ENCODE measurements at regions not wholly inside any gene's neighbourhood (a gene's known extent, or its start where the extent isn't known, plus 50 kb on each side); places are given as distances from the start of the nearest gene placed in this dataset.

DNA sequence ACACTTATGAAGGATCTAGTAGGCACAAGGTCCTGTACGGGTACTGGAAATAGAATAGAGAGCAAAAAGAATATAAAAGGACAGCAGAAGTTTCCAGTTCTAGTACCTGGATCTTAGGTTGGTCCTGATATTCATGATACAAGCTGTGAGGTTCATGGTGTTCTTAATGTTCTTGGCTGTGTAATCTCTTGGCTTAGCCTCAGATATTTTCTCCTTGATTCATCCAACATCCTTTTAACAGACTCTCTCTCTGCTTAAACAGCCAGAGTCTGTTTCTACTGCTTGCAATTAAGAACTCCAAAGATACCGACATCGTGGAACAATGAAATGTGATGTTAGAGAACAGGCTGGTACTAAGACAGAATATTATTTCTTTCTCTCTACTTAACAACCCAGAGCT is 49.9 kb downstream of the CNTN3 start:
- Mint-ChIP-seq H3K9me3 (peaks cover 14 to 49% (median 26%) of the 10 kb centered on the region in 6 donors), H3K36me3 (peaks cover 0 to 3% (median 0%) of the 10 kb centered on the region in 3 donors), H3K27ac (no peak overlapping the region), H3K4me3 (no peak overlapping the region), H3K4me1 (no peaks in the 10 kb centered on the region), H3K27me3 (ENCODE audit: low read depth in 3 of 3) (peaks cover 0 to 2% (median 0%) of the 10 kb centered on the region in 3 donors)
- no peak for DNase-seq

DNA sequence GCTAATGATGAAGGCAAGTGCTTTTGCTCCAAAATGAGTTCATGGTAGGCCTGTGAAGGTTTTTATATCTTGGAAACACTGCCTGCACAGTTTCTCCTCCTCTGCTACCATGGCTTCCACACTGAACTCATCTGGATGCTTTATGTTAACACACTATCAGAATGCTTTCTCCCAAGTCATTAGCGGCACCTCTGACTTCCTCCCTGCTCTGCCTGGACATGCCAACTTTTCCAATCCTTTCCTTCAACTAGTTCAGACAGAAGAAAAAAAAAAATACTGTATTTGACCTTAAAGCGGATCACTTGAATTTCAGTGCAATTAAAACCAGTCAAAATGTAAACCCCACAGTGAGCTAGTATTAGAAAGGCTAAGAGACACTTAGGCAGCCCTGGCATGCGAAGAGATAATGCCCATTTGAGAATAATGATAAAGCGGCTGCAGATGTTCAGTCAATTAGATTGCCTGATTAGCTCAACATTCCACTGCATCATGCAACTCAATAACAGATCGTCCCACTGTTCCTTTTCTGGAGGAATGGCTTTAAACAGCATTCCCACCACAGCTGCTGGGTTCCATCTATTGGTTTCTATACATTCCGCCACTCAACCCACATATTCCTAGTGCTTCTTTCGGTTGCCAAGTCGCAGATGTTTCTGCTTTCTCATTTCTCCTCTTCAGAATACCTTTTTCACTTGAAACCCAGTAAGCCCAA is 51.7 kb downstream of the CNTN3 start:
- DNase-seq = no peak
- Mint-ChIP-seq H3K9me3 (peaks cover 16 to 48% (median 32%) of the 10 kb centered on the region in 6 donors), H3K36me3 (peaks cover 0 to 3% (median 0%) of the 10 kb centered on the region in 3 donors), H3K4me3 (no peak overlapping the region), H3K27ac (no peak overlapping the region), H3K27me3 (ENCODE audit: low read depth in 3 of 3) (peaks cover 0 to 2% (median 0%) of the 10 kb centered on the region in 3 donors), H3K4me1 (no peaks in the 10 kb centered on the region)

DNA sequence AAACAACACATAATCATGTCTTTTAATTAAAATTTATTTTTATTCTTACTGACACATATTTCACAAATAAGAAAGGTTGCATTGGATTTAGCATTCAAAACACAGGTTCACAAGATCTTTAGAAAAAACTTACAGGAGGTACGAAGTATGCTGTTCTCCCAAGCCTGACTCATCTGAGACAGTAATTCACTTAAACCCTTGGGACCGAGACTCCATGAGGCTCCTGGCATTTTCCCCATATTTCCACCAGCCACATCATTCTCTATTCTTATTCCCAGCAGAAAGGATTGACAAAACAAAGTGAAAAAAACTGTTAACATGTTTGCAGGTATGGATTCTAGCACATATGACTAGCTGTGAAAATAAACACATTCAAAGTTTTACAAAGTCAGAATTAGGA is 52.6 kb downstream of the CNTN3 start:
- Mint-ChIP-seq H3K27me3 (ENCODE audit: low read depth in 3 of 3) (peaks cover 0 to 2% (median 0%) of the 10 kb centered on the region in 3 donors), H3K36me3 (peaks cover 0 to 3% (median 0%) of the 10 kb centered on the region in 3 donors), H3K4me1 (no peaks in the 10 kb centered on the region), H3K9me3 (peaks cover 16 to 53% (median 31%) of the 10 kb centered on the region in 6 donors), H3K4me3 (no peak overlapping the region), H3K27ac (no peak overlapping the region)
- DNase-seq = no peak

DNA sequence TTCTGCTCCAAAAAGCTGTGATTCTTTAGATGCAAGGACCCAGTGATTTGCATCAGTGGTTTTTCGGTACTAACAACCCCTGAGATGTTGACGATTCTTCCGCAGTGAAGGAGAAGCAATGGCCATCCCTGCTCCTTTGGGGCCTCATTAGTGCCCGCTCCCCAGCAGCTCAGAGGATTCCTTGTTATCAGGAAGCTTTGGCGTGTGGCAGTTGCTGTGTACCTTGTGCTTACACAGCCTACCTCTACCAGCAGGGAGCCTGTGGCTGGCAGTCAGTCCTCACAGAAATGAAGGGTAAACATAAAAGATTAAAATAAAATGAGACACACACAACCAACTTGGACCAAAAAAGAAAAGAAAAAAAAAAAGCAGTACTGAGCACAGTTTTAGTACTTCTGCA is 55.2 kb downstream of the CNTN3 start:
- H3K4me3 Mint-ChIP-seq = no peak overlapping the region
- peaks cover 0 to 2% (median 0%) of the 10 kb centered on the region in 3 donors for H3K27me3 Mint-ChIP-seq (ENCODE audit: low read depth in 3 of 3)
- no peaks in the 10 kb centered on the region for H3K4me1 Mint-ChIP-seq
- H3K36me3 Mint-ChIP-seq = peaks cover 0 to 3% (median 0%) of the 10 kb centered on the region in 3 donors
- no peak for DNase-seq
- H3K9me3 Mint-ChIP-seq = peaks cover 8 to 60% (median 30%) of the 10 kb centered on the region in 6 donors
- H3K27ac Mint-ChIP-seq = no peak overlapping the region

DNA sequence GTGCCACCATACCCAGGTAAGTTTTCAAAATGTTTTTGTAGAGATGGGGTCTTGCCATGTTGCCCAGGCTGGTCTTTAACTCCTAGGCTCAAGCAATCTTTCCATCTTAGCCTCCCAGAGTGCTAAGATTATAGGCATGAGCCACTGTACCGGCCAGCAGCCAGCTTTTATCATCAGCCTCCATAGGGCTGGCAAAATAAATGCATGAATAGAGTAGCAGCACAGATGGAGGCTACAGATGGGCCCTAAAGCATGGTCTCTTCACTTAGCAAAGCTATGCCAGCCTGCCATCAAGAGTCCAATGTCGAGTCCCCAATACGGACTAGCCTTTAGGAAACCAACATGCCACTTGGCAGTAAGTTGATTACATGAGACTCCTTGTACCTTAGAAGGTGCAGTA is 63.8 kb downstream of the CNTN3 start:
- no peak overlapping the region for H3K4me3 Mint-ChIP-seq
- no peaks in the 10 kb centered on the region for H3K4me1 Mint-ChIP-seq
- peaks cover 12 to 63% (median 32%) of the 10 kb centered on the region in 6 donors for H3K9me3 Mint-ChIP-seq

DNA sequence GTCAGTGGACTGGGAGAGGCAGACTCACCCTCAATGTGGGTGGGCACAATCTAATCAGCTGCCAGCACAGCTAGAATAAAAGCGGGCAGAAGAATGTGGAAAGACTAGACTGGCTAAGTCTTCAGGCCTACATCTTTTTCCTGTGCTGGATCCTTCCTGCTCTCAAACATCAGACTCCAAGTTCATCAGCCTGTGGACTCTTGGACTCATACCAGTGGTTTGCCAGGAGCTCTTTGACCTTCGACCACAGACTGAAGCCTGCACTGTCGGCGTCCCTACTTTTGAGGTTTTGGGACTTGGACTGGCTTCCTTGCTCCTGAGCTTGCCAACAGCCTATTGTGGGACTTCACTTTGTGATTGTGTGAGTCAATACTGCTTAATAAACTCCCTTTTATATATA is 68.0 kb downstream of the CNTN3 start:
- Mint-ChIP-seq H3K4me3 (no peak overlapping the region), H3K4me1 (no peaks in the 10 kb centered on the region), H3K9me3 (peaks cover 13 to 54% (median 17%) of the 10 kb centered on the region in 6 donors), H3K27me3 (ENCODE audit: low read depth in 3 of 3) (peaks cover 0 to 4% (median 0%) of the 10 kb centered on the region in 3 donors), H3K36me3 (no peaks in the 10 kb centered on the region), H3K27ac (no peak overlapping the region)
- no peak for DNase-seq

More for the DNA sequence above, 63.8 kb downstream of the CNTN3 start:
- no peak for DNase-seq
- Mint-ChIP-seq H3K36me3 (no peaks in the 10 kb centered on the region), H3K27ac (no peak overlapping the region), H3K27me3 (ENCODE audit: low read depth in 3 of 3) (peaks cover 0 to 4% (median 0%) of the 10 kb centered on the region in 3 donors)

DNA sequence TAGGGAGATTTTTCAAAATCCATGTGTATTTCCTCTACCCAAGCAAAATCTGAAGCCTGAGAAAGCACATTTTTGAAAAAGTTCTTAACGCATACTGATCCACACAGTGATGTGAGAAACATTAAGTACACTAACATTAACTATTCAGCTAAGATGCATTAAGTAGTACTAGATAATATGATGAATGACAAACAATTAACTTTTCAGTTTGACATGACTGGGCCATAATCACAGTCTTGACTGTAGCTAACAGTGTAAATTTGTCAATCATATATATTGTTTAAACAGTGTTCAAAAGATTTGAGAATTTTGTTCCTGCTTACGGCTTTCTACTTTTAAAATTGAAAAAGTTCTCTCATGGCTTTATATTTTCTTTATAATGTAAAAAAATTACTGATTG is 72.0 kb downstream of the CNTN3 start:
- Mint-ChIP-seq H3K9me3 (peaks cover 5 to 45% (median 15%) of the 10 kb centered on the region in 6 donors), H3K4me3 (no peak overlapping the region), H3K36me3 (no peaks in the 10 kb centered on the region), H3K27ac (no peak overlapping the region), H3K4me1 (no peaks in the 10 kb centered on the region), H3K27me3 (ENCODE audit: low read depth in 3 of 3) (peaks cover 0 to 2% (median 0%) of the 10 kb centered on the region in 3 donors)
- no peak for DNase-seq

DNA sequence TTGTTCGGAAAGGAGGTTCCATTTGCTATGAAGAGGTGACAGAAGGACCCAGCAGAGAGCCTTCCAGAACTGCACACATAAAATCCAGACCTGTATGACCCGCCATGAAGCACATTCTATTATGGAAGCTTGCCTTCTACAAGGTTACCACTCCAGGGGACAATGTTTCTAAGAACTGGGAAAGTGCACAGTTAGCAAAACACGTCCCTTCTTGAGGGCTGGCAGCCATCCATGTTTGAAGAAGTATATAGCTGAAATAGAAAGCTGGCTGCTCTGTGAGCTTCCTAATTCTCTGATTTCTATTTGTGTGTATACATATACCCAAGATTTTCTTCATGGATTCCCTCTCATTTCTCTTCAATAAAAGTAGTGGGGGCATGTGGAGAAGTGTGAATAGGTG is 74.6 kb downstream of the CNTN3 start:
- no peak overlapping the region for H3K4me3 Mint-ChIP-seq
- H3K36me3 Mint-ChIP-seq = no peaks in the 10 kb centered on the region
- H3K4me1 Mint-ChIP-seq = no peaks in the 10 kb centered on the region
- no peak overlapping the region for H3K27ac Mint-ChIP-seq
- peaks cover 5 to 55% (median 18%) of the 10 kb centered on the region in 6 donors for H3K9me3 Mint-ChIP-seq
- DNase-seq = no peak
- H3K27me3 Mint-ChIP-seq (ENCODE audit: low read depth in 3 of 3) = peaks cover 0 to 2% (median 0%) of the 10 kb centered on the region in 3 donors

DNA sequence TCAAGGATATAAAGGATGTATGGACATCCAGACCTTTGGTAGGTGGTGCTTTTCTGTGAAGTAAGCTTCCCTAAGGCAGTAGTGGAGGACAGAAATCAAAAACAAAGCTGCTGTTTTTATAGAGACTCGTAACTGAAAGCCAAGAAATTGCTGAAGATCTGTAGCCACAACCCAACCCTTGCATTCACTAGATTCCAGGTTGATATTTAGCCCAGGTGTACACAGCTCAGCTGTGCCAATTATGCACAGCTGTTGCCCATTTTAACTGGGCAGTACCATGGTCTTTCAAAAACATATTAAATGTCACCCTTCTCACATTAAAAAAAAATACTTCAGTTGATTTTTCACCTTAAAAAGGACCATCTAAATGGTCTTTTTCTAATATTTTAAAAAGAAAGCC is 75.8 kb downstream of the CNTN3 start:
- H3K4me1 Mint-ChIP-seq = no peaks in the 10 kb centered on the region
- H3K36me3 Mint-ChIP-seq = no peaks in the 10 kb centered on the region
- peaks cover 5 to 56% (median 19%) of the 10 kb centered on the region in 6 donors for H3K9me3 Mint-ChIP-seq
- no peak overlapping the region for H3K4me3 Mint-ChIP-seq
- no peak for DNase-seq
- peaks cover 0 to 2% (median 0%) of the 10 kb centered on the region in 3 donors for H3K27me3 Mint-ChIP-seq (ENCODE audit: low read depth in 3 of 3)
- no peak overlapping the region for H3K27ac Mint-ChIP-seq

DNA sequence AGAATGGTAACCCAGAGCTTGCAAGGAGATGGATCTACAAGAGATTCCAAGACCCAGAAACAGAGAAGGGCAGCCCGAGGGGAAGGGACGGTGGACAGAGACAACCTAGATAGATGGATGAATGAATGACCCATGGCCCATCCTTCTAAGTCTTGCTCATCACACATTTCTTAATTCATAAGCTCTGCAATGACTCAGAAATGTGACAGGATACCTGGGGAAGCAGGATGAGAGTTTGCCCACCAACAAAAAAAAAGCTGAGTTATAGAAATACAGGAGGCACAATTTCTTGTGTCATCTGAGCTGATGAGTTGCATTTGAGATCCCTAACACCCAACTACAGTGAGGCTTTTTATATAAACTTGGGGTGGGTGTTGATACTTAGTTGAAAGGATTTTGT is 76.6 kb downstream of the CNTN3 start:
- H3K4me3 Mint-ChIP-seq = no peak overlapping the region
- peaks cover 6 to 50% (median 20%) of the 10 kb centered on the region in 6 donors for H3K9me3 Mint-ChIP-seq
- no peaks in the 10 kb centered on the region for H3K4me1 Mint-ChIP-seq
- no peaks in the 10 kb centered on the region for H3K36me3 Mint-ChIP-seq
- DNase-seq = no peak
- H3K27me3 Mint-ChIP-seq (ENCODE audit: low read depth in 3 of 3) = peaks cover 0 to 2% (median 0%) of the 10 kb centered on the region in 3 donors
- no peak overlapping the region for H3K27ac Mint-ChIP-seq

DNA sequence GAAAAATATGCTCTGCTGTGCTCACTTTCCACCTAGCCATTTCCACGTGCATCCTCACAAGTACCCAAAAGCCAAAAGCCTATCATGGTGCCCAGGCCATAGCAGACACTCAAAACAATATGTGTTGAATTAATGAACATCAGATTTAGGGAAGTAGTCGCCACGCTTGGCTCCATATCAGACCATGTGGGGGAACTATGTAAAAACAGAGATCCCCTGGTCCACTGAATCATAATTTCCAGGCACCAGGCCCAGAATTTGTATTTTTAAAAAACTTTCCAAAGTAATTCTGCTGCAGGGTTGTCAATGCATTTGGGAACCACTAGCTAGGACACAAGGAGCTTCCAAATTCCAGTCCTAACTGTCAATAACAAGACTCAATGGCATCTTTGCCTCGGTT is 77.3 kb downstream of the CNTN3 start:
- Mint-ChIP-seq H3K27ac (no peak overlapping the region), H3K27me3 (ENCODE audit: low read depth in 3 of 3) (peaks cover 0 to 2% (median 0%) of the 10 kb centered on the region in 3 donors), H3K36me3 (no peaks in the 10 kb centered on the region), H3K9me3 (peaks cover 6 to 54% (median 22%) of the 10 kb centered on the region in 6 donors), H3K4me3 (no peak overlapping the region), H3K4me1 (no peaks in the 10 kb centered on the region)
- DNase-seq = no peak

DNA sequence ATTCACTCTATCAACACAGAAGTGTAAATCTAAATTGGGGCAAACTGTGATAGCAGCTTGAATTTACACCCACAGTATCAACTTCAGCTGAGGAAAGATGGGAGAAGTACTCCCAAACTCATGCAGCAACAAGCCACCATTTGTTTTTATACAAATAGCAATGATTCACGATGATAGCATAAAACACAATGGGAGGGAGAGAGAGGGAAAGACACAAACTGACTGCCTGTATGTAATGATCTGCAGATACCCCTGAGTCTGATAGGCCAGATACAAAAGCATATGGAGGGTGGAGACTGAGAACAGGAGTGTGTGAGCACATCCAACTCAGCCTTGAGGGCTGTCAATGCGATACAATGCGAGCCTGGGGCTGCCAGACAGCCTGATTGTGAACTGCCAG is 79.2 kb downstream of the CNTN3 start:
- no peak for DNase-seq
- Mint-ChIP-seq H3K36me3 (no peaks in the 10 kb centered on the region), H3K9me3 (peaks cover 11 to 62% (median 33%) of the 10 kb centered on the region in 6 donors), H3K4me3 (no peak overlapping the region), H3K27ac (no peak overlapping the region), H3K27me3 (ENCODE audit: low read depth in 3 of 3) (peaks cover 0 to 2% (median 0%) of the 10 kb centered on the region in 3 donors), H3K4me1 (no peaks in the 10 kb centered on the region)

DNA sequence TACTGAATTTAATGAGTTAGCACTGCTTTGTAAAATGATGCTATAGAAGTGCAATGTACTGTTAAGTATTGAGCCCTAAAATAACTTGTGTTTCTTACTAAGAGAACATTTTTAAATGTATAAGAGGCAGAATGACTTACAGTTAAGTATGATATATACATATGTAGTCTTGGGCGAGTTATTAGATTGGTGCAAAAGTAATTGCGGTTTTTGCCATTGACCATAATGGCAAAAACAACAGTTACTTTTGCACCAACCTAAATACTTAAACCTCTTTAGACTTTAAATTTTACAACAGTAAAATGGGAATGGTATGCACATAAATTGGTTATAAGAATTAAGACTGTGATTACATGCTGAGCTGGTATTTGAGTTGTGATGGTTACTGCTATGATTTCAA is 79.8 kb downstream of the CNTN3 start:
- H3K27ac Mint-ChIP-seq = no peak overlapping the region
- peaks cover 11 to 62% (median 33%) of the 10 kb centered on the region in 6 donors for H3K9me3 Mint-ChIP-seq

DNA sequence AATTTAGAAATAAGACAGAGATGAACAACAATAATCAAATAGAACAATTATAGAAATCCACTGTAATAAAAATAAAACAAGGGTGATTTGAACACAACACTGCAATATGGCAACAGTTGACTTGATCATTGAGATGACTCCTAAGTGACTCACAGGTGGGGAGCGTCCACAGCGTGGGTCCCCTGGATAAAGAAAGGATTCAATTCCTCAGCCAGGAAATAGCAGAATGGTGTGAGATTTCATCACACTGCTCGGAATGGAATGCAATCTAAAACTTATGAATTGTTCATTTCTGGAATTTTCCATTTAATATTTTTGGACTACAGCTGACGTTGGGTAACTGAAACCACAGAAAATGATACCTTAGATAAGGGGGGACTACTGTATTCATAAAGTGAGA is 82.0 kb downstream of the CNTN3 start:
- Mint-ChIP-seq H3K27me3 (ENCODE audit: low read depth in 3 of 3) (peaks cover 0 to 2% (median 0%) of the 10 kb centered on the region in 3 donors), H3K4me3 (no peak overlapping the region), H3K4me1 (no peaks in the 10 kb centered on the region), H3K9me3 (peaks cover 8 to 52% (median 27%) of the 10 kb centered on the region in 6 donors), H3K36me3 (no peaks in the 10 kb centered on the region), H3K27ac (no peak overlapping the region)
- no peak for DNase-seq

More for the DNA sequence above, 79.8 kb downstream of the CNTN3 start:
- Mint-ChIP-seq H3K4me3 (no peak overlapping the region), H3K27me3 (ENCODE audit: low read depth in 3 of 3) (peaks cover 0 to 2% (median 0%) of the 10 kb centered on the region in 3 donors), H3K36me3 (no peaks in the 10 kb centered on the region), H3K4me1 (no peaks in the 10 kb centered on the region)
- DNase-seq = no peak

Measured in immature natural killer cell (primary cell).